T1000 (cell line): ENCODE measurements at regions not wholly inside any gene's neighbourhood (a gene's known extent, or its start where the extent isn't known, plus 50 kb on each side); places are given as distances from the start of the nearest gene placed in this dataset.

Source experiments
- DNase-seq: peaks from one replicate; lab custom pipeline; 2025; ENCODE audit warnings: mixed read lengths; lab: John Stamatoyannopoulos, UW

GRCh38 chr18:66141716-66142115 lies 390.9 kb downstream of the CDH7 start:
- no peak for DNase-seq

GRCh38 chr18:66138642-66139041 lies 387.8 kb downstream of the CDH7 start:
- no peak for DNase-seq

- DNase-seq: no peak
These were observed 385.2 kb downstream of the CDH7 start for GRCh38 chr18:66136039-66136438.

GRCh38 chr18:66129248-66129647 lies 378.4 kb downstream of the CDH7 start:
- no peak for DNase-seq

GRCh38 chr18:66126266-66126665 lies 375.5 kb downstream of the CDH7 start:
- no peak for DNase-seq

GRCh38 chr18:66124394-66124793 lies 373.6 kb downstream of the CDH7 start:
- DNase-seq: no peak

GRCh38 chr18:66119347-66119746 lies 368.5 kb downstream of the CDH7 start:
- no peak for DNase-seq

- DNase-seq: no peak
These were observed 360.2 kb downstream of the CDH7 start for GRCh38 chr18:66111018-66111417.

GRCh38 chr18:66110607-66111006 lies 359.8 kb downstream of the CDH7 start:
- no peak for DNase-seq

- no peak for DNase-seq
These were observed 359.2 kb downstream of the CDH7 start for GRCh38 chr18:66109981-66110380.

- no peak for DNase-seq
These were observed 356.7 kb downstream of the CDH7 start for GRCh38 chr18:66107546-66107945.

GRCh38 chr18:66105016-66105415 lies 354.2 kb downstream of the CDH7 start:
- DNase-seq: no peak

GRCh38 chr18:66103550-66103949 lies 352.7 kb downstream of the CDH7 start:
- no peak for DNase-seq

- no peak for DNase-seq
These were observed 332.3 kb downstream of the CDH7 start for GRCh38 chr18:66083078-66083477.

GRCh38 chr18:66078925-66079800 lies 328.4 kb downstream of the CDH7 start:
- DNase-seq: no peak

- DNase-seq: no peak
These were observed 326.3 kb downstream of the CDH7 start for GRCh38 chr18:66077066-66077465.

- DNase-seq: no peak
These were observed 315.4 kb downstream of the CDH7 start for GRCh38 chr18:66066191-66066590.

GRCh38 chr18:66048406-66048805 lies 297.6 kb downstream of the CDH7 start:
- DNase-seq: no peak

GRCh38 chr18:66046032-66046602 lies 295.3 kb downstream of the CDH7 start:
- no peak for DNase-seq

- DNase-seq: no peak
These were observed 292.2 kb downstream of the CDH7 start for GRCh38 chr18:66043009-66043408.

- no peak for DNase-seq
These were observed 263.2 kb downstream of the CDH7 start for GRCh38 chr18:66013969-66014368.

- no peak for DNase-seq
These were observed 261.1 kb downstream of the CDH7 start for GRCh38 chr18:66011916-66012315.

- DNase-seq: no peak
These were observed 255.2 kb downstream of the CDH7 start for GRCh38 chr18:66005831-66006588.
